ENCODE measurements at regions not wholly inside any gene's neighbourhood (a gene's known extent, or its start where the extent isn't known, plus 50 kb on each side); places are given as distances from the start of the nearest gene placed in this dataset.

GRCh38 chr4:14596904-14597303, 405.4 kb upstream of the CPEB2 start:
- no peak overlapping the region for H3K4me3 Mint-ChIP-seq (ENCODE audit: unreplicated experiment)
- H3K4me1 Mint-ChIP-seq (ENCODE audit: low read depth): no peaks in the 10 kb centered on the region
- H3K9me3 Mint-ChIP-seq (ENCODE audit: low read depth): peaks cover 10% of the 10 kb centered on the region
- H3K36me3 Mint-ChIP-seq (ENCODE audit: low read depth): no peaks in the 10 kb centered on the region
- no peak for DNase-seq (ENCODE audit: low spot score)
- peaks cover 3% of the 10 kb centered on the region for H3K27me3 Mint-ChIP-seq (ENCODE audit: low read depth)
- no peak overlapping the region for H3K27ac Mint-ChIP-seq (ENCODE audit: unreplicated experiment)
- TF ChIP-seq CTCF (IDR thresholded peaks at IDR 0.05): peak; percentile 18

GRCh38 chr4:14602206-14602605, 400.1 kb upstream of the CPEB2 start:
- no peak overlapping the region for H3K4me3 Mint-ChIP-seq (ENCODE audit: unreplicated experiment)
- peaks cover 4% of the 10 kb centered on the region for H3K27me3 Mint-ChIP-seq (ENCODE audit: low read depth)
- TF ChIP-seq CTCF (IDR thresholded peaks at IDR 0.05): no peak
- no peak for DNase-seq (ENCODE audit: low spot score)
- H3K9me3 Mint-ChIP-seq (ENCODE audit: low read depth): no peaks in the 10 kb centered on the region
- H3K36me3 Mint-ChIP-seq (ENCODE audit: low read depth): no peaks in the 10 kb centered on the region
- no peak overlapping the region for H3K27ac Mint-ChIP-seq (ENCODE audit: unreplicated experiment)
- H3K4me1 Mint-ChIP-seq (ENCODE audit: low read depth): no peaks in the 10 kb centered on the region

- no peak overlapping the region for H3K4me3 Mint-ChIP-seq (ENCODE audit: unreplicated experiment)
- H3K9me3 Mint-ChIP-seq (ENCODE audit: low read depth): no peaks in the 10 kb centered on the region
- no peak for DNase-seq (ENCODE audit: low spot score)
- no peaks in the 10 kb centered on the region for H3K4me1 Mint-ChIP-seq (ENCODE audit: low read depth)
- no peak overlapping the region for H3K27ac Mint-ChIP-seq (ENCODE audit: unreplicated experiment)
- no peaks in the 10 kb centered on the region for H3K36me3 Mint-ChIP-seq (ENCODE audit: low read depth)
- H3K27me3 Mint-ChIP-seq (ENCODE audit: low read depth): peaks cover 7% of the 10 kb centered on the region
- no peak for TF ChIP-seq CTCF (IDR thresholded peaks at IDR 0.05)
These were observed 395.3 kb upstream of the CPEB2 start for GRCh38 chr4:14607001-14607400.

- DNase-seq (ENCODE audit: low spot score): no peak
- Mint-ChIP-seq H3K4me1 (ENCODE audit: low read depth) (no peaks in the 10 kb centered on the region), H3K4me3 (ENCODE audit: unreplicated experiment) (no peak overlapping the region)
These were observed 394.7 kb upstream of the CPEB2 start for GRCh38 chr4:14607578-14607977.

GRCh38 chr4:14608630-14609029, 393.7 kb upstream of the CPEB2 start:
- TF ChIP-seq CTCF (IDR thresholded peaks at IDR 0.05): no peak
- Mint-ChIP-seq H3K9me3 (ENCODE audit: low read depth) (no peaks in the 10 kb centered on the region), H3K36me3 (ENCODE audit: low read depth) (no peaks in the 10 kb centered on the region), H3K27ac (ENCODE audit: unreplicated experiment) (no peak overlapping the region), H3K4me3 (ENCODE audit: unreplicated experiment) (no peak overlapping the region), H3K4me1 (ENCODE audit: low read depth) (no peaks in the 10 kb centered on the region), H3K27me3 (ENCODE audit: low read depth) (peaks cover 7% of the 10 kb centered on the region)
- no peak for DNase-seq (ENCODE audit: low spot score)

More at GRCh38 chr4:14607578-14607977, 394.7 kb upstream of the CPEB2 start:
- H3K27ac Mint-ChIP-seq (ENCODE audit: unreplicated experiment): no peak overlapping the region
- H3K27me3 Mint-ChIP-seq (ENCODE audit: low read depth): peaks cover 7% of the 10 kb centered on the region
- TF ChIP-seq CTCF (IDR thresholded peaks at IDR 0.05): no peak
- no peaks in the 10 kb centered on the region for H3K36me3 Mint-ChIP-seq (ENCODE audit: low read depth)
- no peaks in the 10 kb centered on the region for H3K9me3 Mint-ChIP-seq (ENCODE audit: low read depth)

Data from chondrocyte (in vitro differentiated cells).